ENCODE measurements at regions not wholly inside any gene's neighbourhood (a gene's known extent, or its start where the extent isn't known, plus 50 kb on each side); places are given as distances from the start of the nearest gene placed in this dataset.

GRCh38 chr3:182404031-182404430, 389.3 kb upstream of the ATP11B start:
- no peak for TF ChIP-seq RAD21 (IDR thresholded peaks at IDR 0.05; ENCODE audit: low read length)
- TF ChIP-seq CTCF (IDR thresholded peaks at IDR 0.05) = no peak

Data from SK-N-SH (cell line).